ENCODE measurements at regions not wholly inside any gene's neighbourhood (a gene's known extent, or its start where the extent isn't known, plus 50 kb on each side); places are given as distances from the start of the nearest gene placed in this dataset.

- Histone ChIP-seq H3K9me3 (replicated peaks; ENCODE audit: control insufficient read depth, insufficient read depth, low read depth, low read length) (no peaks in the 10 kb centered on the region), H3K27me3 (ENCODE audit: control insufficient read depth in 2 of 2, insufficient read depth in 2 of 2, low read length in 2 of 2) (peaks cover 2 to 68% of the 10 kb centered on the region in 2 experiments), H3K4me1 (replicated peaks in 1 of 2; ENCODE audit: control insufficient read depth in 2 of 2, insufficient read depth in 2 of 2, low read length in 2 of 2) (no peaks in the 10 kb centered on the region), H3K4me2 (ENCODE audit: insufficient read depth, low read length) (no peak overlapping the region), H3K79me2 (ENCODE audit: control insufficient read depth, insufficient read depth, low read length) (no peaks in the 10 kb centered on the region), H4K20me1 (replicated peaks; ENCODE audit: control insufficient read depth, insufficient read depth, low read length) (peaks cover 10% of the 10 kb centered on the region; the same call in 1 of the 2 replicates), H3K4me3 (no peak overlapping the region), H3K9me1 (ENCODE audit: control insufficient read depth, insufficient read depth, low read length) (no peaks in the 10 kb centered on the region), H3K9ac (ENCODE audit: insufficient read depth in 1 of 2, low read depth in 2 of 2, low read length in 2 of 2) (no peak overlapping the region), H3K27ac (ENCODE audit: extremely low read depth, low read depth, low read length) (no peak overlapping the region), H3K36me3 (ENCODE audit: control insufficient read depth, insufficient read depth, low read length) (no peaks in the 10 kb centered on the region), H2AFZ (ENCODE audit: low read depth, low read length) (no peak overlapping the region)
- DNase-seq (ENCODE audit: extremely low read depth in 1 of 4, low spot score in 3 of 4): no peak
- no TSS peak for BruUV-seq (replicated peaks)
- ChIA-PET POLR2A (interaction anchor here (1.0 kb wide), 1 partner anchor 82 kb away, joined by 3 read pairs; no protein-coding TSS in a partner anchor), CTCF (ENCODE audit: low intra/inter-chr PET ratio) (no interaction called here)
- no peak for ATAC-seq
- 0% methylated on average over 12 of the region's 14 CpGs for WGBS (ENCODE audit: insufficient coverage, low coverage, missing lambda C conversion rate)
- no peak for FAIRE-seq
- in situ Hi-C loops (cut with MboI): no loop called here
- intact Hi-C loops (cut with micrococcal nuclease): no loop called here
- TF ChIP-seq HCFC1 (IDR thresholded peaks at IDR 0.05; ENCODE audit: low read depth, low read length): no peak
- no peak for TF ChIP-seq ZNF707 (CRISPR knock-in tag; conservative IDR thresholded peaks at IDR 0.05)
- TF ChIP-seq ILF3 (IDR thresholded peaks at IDR 0.05; ENCODE audit: borderline replicate concordance): no peak
- no peak for TF ChIP-seq MECOM (CRISPR knock-in tag; IDR thresholded peaks at IDR 0.05)
- TF ChIP-seq MIER1 (IDR thresholded peaks at IDR 0.05; ENCODE audit: low read depth): no peak
- no peak for TF ChIP-seq MED1 (CRISPR knock-in tag; IDR thresholded peaks at IDR 0.05; ENCODE audit: borderline replicate concordance)
- TF ChIP-seq C11orf30 (IDR thresholded peaks at IDR 0.05; ENCODE audit: low read depth): no peak
- TF ChIP-seq NR4A1 (CRISPR knock-in tag; IDR thresholded peaks at IDR 0.05): no peak
- no peak for TF ChIP-seq NR4A1 (tag; IDR thresholded peaks at IDR 0.05)
- no peak for TF ChIP-seq PHF21A (IDR thresholded peaks at IDR 0.05; ENCODE audit: borderline replicate concordance, low read depth)
- no peak for TF ChIP-seq EZH2 (IDR thresholded peaks at IDR 0.05; ENCODE audit: borderline replicate concordance, low read depth, low read length)
- TF ChIP-seq NBN (IDR thresholded peaks at IDR 0.05; ENCODE audit: low read depth): no peak
- no peak for TF ChIP-seq BCL6 (CRISPR knock-in tag; IDR thresholded peaks at IDR 0.05)
- TF ChIP-seq REST (IDR thresholded peaks at IDR 0.05; ENCODE audit: borderline replicate concordance): no peak
- no peak for TF ChIP-seq REST (CRISPR knock-in tag; IDR thresholded peaks at IDR 0.05; ENCODE audit: low read depth)
- TF ChIP-seq, protein P1, sequence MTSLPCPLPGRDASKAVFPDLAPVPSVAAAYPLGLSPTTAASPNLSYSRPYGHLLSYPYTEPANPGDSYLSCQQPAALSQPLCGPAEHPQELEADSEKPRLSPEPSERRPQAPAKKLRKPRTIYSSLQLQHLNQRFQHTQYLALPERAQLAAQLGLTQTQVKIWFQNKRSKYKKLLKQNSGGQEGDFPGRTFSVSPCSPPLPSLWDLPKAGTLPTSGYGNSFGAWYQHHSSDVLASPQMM (CRISPR knock-in tag; IDR thresholded peaks at IDR 0.05): no peak
- no peak for TF ChIP-seq STAT5A (IDR thresholded peaks at IDR 0.05; ENCODE audit: borderline replicate concordance, low read length)
- no peak for TF ChIP-seq PPARD (CRISPR knock-in tag; IDR thresholded peaks at IDR 0.05)
These were observed 62.5 kb downstream of the SHANK2 start for GRCh38 chr11:71189768-71190315.
